Activated CD8-positive, alpha-beta memory T cell treated with anti-CD3 and anti-CD28 coated beads, Interleukin-2, amount 50 U/mL, for 1 hour (primary cell): ENCODE measurements at regions not wholly inside any gene's neighbourhood (a gene's known extent, or its start where the extent isn't known, plus 50 kb on each side); places are given as distances from the start of the nearest gene placed in this dataset.

Experiments
- DNase-seq: peaks from one replicate; pipeline ENCODE4 v3.0.0-alpha.2; 2020; ENCODE audit errors: extremely low read depth

DNA sequence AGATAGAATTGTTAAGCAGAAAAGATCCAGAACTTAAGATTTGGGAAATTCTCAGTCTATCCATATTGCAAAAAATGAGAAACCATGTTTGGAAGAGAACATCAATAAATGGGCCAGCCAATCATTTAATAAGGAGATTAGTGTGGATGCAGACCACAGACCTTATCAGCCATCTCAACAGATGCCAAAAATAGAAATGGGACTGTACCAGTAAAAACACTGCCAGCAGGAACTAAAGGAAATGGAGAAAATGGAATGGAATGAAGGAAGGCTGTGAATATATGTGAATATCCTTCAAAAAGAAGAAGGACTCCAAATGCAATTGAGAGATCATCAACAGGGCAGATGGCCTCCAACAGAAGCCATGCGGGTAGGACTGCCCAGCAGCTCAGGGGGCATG lies 52.7 kb upstream of the ZNF618 start:
- no peak for DNase-seq
